ENCODE measurements at regions not wholly inside any gene's neighbourhood (a gene's known extent, or its start where the extent isn't known, plus 50 kb on each side); places are given as distances from the start of the nearest gene placed in this dataset.

GRCh38 chrX:138534410-138534809 is 177.1 kb downstream of the FGF13 start:
- DNase-seq, result no peak

- no peak for DNase-seq
Observed at GRCh38 chrX:138519296-138519695, 192.2 kb downstream of the FGF13 start.

DNA sequence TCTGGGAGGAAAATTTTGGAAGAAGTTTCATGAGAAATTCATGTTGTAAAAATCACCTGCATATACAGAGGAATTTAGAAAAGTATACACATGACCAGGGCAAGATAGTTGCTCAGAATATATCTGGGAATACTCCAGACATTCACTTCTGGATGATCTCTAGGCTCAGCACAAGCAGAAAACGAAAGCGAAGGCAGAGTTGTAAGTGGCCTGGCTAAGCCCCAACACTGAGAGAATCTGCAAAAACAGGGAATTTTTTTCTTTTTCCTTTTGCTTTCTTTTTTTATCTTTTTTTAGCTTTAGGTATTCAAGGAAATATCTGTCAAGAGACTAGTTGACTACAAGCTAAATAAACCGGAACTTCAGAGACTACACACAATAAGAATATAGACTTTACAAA is 207.2 kb downstream of the FGF13 start:
- no peak for DNase-seq

GRCh38 chrX:138492371-138492770 is 219.1 kb downstream of the FGF13 start:
- no peak for DNase-seq

DNA sequence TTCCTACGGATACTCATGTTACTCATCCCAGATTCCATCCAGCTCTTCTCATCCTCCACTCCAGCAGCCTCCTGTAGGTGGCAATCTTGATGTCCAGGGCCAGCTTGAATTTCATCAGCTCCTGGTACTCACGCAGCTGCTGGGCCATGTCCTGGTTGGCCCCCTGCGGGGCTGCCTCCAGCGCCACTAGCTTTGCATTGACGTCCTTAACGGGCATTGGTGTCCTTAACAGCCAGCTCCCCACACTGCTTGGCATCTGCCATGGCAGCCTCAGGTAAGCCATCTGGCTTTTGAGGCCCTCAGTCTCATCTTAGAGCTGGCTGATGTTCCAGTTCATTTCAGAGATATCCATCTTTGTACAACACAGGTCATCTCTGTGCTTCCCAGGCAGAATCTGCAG is 223.7 kb downstream of the FGF13 start:
- DNase-seq, result peak; percentile 4

DNA sequence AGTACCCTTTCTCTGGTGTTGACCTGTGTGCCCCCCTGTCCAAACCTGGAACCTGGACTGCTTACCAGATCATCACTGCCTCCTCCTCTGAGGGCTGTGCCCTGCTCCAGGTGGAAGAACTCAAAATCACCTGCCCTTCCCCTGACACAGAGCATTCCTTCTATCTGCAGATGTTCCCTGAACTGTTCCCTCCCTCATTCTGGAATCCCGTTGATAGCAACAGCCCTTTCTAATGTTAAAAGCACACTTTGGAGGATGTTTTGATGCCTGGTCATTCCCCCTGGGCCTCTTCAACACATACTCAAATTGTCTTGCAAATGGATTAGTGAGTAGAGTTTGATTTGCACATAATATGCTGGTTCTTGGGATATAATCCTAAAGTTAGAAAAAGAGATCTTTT is 225.8 kb downstream of the FGF13 start:
- no peak for DNase-seq

DNA sequence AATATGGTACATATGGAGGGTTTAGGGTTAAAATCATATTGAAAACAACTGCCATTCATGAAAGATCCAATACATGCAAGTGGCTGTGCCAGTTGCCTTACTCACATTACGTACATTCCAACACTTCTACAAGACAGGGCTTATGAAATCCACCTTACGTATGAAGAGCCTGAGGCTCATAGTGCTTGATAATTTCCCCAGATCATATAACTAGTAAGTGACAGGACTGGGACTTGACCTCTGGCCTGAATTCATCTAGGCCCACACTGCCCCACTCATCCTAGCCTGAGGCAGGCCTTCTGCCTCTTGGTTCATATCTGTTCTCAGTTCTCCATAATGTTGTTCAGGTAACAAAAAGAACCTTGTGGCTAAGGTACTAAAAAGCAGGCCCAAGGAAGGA is 226.3 kb downstream of the FGF13 start:
- DNase-seq, result no peak

DNA sequence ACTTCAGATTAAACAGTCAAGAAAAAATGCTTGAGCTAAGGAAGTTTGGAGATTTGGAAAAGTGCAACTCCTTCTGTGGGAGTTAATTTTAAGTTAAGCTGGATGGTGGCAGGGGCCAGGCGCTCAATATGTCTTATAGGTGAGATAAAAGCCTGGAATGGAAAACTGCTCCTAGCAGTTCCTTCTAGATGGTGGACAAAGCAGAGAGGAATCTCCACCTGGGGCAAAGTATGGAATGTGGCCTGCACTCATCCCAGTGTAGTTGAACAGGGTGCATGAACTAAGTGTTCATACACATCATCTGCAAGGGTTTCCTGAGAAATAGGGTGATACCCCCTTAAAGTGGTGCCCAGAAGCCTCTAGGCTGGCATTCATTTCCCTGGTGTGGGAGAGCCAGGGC is 227.1 kb downstream of the FGF13 start:
- DNase-seq, result no peak

DNA sequence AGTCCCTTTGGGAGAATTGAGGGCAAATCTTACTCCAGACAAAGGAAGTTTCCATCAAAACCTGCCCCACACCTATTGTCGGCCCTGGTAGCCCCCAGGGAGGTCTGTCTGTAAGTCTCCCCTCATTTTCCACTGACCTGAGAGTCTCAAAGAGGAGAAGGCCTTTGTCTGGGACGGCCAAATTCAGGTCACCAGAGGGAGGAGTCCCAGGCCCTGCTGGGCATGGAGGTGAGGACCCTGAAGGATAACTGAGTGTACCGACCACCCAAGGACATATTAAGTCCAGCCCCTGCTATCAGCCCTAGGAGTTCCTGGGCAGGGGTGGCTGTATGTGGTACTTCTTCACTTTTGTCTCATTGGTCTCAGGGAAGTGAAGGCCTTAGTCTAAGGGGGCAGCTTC is 229.9 kb downstream of the FGF13 start:
- no peak for DNase-seq

DNA sequence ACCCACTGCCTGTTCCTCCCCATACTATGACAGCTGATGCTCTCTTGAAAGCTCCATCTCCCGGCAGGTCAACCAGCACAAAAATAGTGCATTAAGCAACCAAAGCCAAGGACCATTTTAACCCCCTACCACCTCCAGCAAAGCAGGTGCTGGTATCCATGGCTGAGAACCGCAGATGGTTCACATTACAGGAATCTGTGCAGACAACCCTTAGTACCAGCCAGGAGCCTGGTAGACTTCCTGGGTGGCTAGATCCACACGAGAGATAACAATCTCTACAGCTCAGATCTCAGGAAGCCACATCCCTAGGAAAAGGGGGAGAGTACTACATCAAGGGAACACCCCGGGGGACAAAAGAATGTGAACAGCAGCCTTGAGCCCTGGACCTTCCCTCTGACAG is 248.0 kb downstream of the FGF13 start:
- DNase-seq, result no peak

Measured in activated gamma-delta T cell (primary cell).